ENCODE measurements at regions not wholly inside any gene's neighbourhood (a gene's known extent, or its start where the extent isn't known, plus 50 kb on each side); places are given as distances from the start of the nearest gene placed in this dataset.

- intact Hi-C loops (cut with micrococcal nuclease): no loop called here
- no peaks in the 10 kb centered on the region for H3K4me1 Mint-ChIP-seq (ENCODE audit: low read depth)
- H3K27ac Mint-ChIP-seq: no peak overlapping the region
- no peak overlapping the region for H3K4me3 Mint-ChIP-seq
- peaks cover 25% of the 10 kb centered on the region for H3K9me3 Mint-ChIP-seq
- no peaks in the 10 kb centered on the region for H3K36me3 Mint-ChIP-seq
- H3K27me3 Mint-ChIP-seq: peaks cover 7% of the 10 kb centered on the region
- no peak for DNase-seq
- POLR2A ChIA-PET: no interaction called here
- CTCF ChIA-PET: no interaction called here
Observed at GRCh38 chr9:135002802-135003201, 84.7 kb upstream of the OLFM1 start.

- intact Hi-C loops (cut with micrococcal nuclease): no loop called here
- POLR2A ChIA-PET: no interaction called here
- H3K4me1 Mint-ChIP-seq (ENCODE audit: low read depth): no peaks in the 10 kb centered on the region
- H3K27ac Mint-ChIP-seq: no peak overlapping the region
- peaks cover 18% of the 10 kb centered on the region for H3K9me3 Mint-ChIP-seq
- H3K27me3 Mint-ChIP-seq: peaks cover 7% of the 10 kb centered on the region
- DNase-seq: no peak
- CTCF ChIA-PET: no interaction called here
- H3K4me3 Mint-ChIP-seq: no peak overlapping the region
- H3K36me3 Mint-ChIP-seq: no peaks in the 10 kb centered on the region
Observed at GRCh38 chr9:135004772-135005171, 82.7 kb upstream of the OLFM1 start.

GRCh38 chr9:135006911-135007570, 80.4 kb upstream of the OLFM1 start:
- Mint-ChIP-seq H3K27me3 (peaks cover 4% of the 10 kb centered on the region), H3K4me1 (ENCODE audit: low read depth) (no peaks in the 10 kb centered on the region), H3K36me3 (no peaks in the 10 kb centered on the region), H3K27ac (no peak overlapping the region), H3K9me3 (peaks cover 2% of the 10 kb centered on the region), H3K4me3 (no peak overlapping the region)
- CTCF ChIA-PET: no interaction called here
- no peak for DNase-seq
- intact Hi-C loops (cut with micrococcal nuclease): no loop called here
- POLR2A ChIA-PET: no interaction called here

GRCh38 chr9:135007601-135008000, 79.9 kb upstream of the OLFM1 start:
- H3K9me3 Mint-ChIP-seq: no peaks in the 10 kb centered on the region
- POLR2A ChIA-PET: no interaction called here
- H3K4me3 Mint-ChIP-seq: no peak overlapping the region
- intact Hi-C loops (cut with micrococcal nuclease): no loop called here
- H3K27me3 Mint-ChIP-seq: peaks cover 4% of the 10 kb centered on the region
- H3K27ac Mint-ChIP-seq: no peak overlapping the region
- no peak for DNase-seq
- no peaks in the 10 kb centered on the region for H3K4me1 Mint-ChIP-seq (ENCODE audit: low read depth)
- no peaks in the 10 kb centered on the region for H3K36me3 Mint-ChIP-seq
- CTCF ChIA-PET: no interaction called here

- Mint-ChIP-seq H3K4me1 (ENCODE audit: low read depth) (no peaks in the 10 kb centered on the region), H3K27me3 (peaks cover 3% of the 10 kb centered on the region), H3K9me3 (no peaks in the 10 kb centered on the region), H3K4me3 (no peak overlapping the region), H3K27ac (no peak overlapping the region), H3K36me3 (no peaks in the 10 kb centered on the region)
- ChIA-PET CTCF (no interaction called here), POLR2A (no interaction called here)
- DNase-seq: no peak
- intact Hi-C loops (cut with micrococcal nuclease): no loop called here
Observed at GRCh38 chr9:135008416-135008815, 79.1 kb upstream of the OLFM1 start.

- no peak for DNase-seq
- intact Hi-C loops (cut with micrococcal nuclease): no loop called here
- Mint-ChIP-seq H3K27me3 (peaks cover 5% of the 10 kb centered on the region), H3K36me3 (no peaks in the 10 kb centered on the region), H3K27ac (no peak overlapping the region), H3K9me3 (no peaks in the 10 kb centered on the region), H3K4me3 (no peak overlapping the region), H3K4me1 (ENCODE audit: low read depth) (no peaks in the 10 kb centered on the region)
- ChIA-PET POLR2A (no interaction called here), CTCF (no interaction called here)
Observed at GRCh38 chr9:135009051-135009560, 78.4 kb upstream of the OLFM1 start.

GRCh38 chr9:135009794-135010585, 77.5 kb upstream of the OLFM1 start:
- H3K9me3 Mint-ChIP-seq: no peaks in the 10 kb centered on the region
- H3K27ac Mint-ChIP-seq: no peak overlapping the region
- no peak for DNase-seq
- no peaks in the 10 kb centered on the region for H3K36me3 Mint-ChIP-seq
- no peak overlapping the region for H3K4me3 Mint-ChIP-seq
- H3K4me1 Mint-ChIP-seq (ENCODE audit: low read depth): no peaks in the 10 kb centered on the region
- intact Hi-C loops (cut with micrococcal nuclease): no loop called here
- H3K27me3 Mint-ChIP-seq: peaks cover 5% of the 10 kb centered on the region
- ChIA-PET POLR2A (no interaction called here), CTCF (no interaction called here)

- intact Hi-C loops (cut with micrococcal nuclease): no loop called here
- POLR2A ChIA-PET: no interaction called here
- no peak overlapping the region for H3K27ac Mint-ChIP-seq
Observed at GRCh38 chr9:135010586-135010860, 76.9 kb upstream of the OLFM1 start.

GRCh38 chr9:135010921-135011320, 76.5 kb upstream of the OLFM1 start:
- Mint-ChIP-seq H3K27me3 (peaks cover 11% of the 10 kb centered on the region), H3K36me3 (no peaks in the 10 kb centered on the region), H3K4me3 (no peak overlapping the region), H3K4me1 (ENCODE audit: low read depth) (no peaks in the 10 kb centered on the region), H3K27ac (no peak overlapping the region), H3K9me3 (no peaks in the 10 kb centered on the region)
- ChIA-PET POLR2A (no interaction called here), CTCF (no interaction called here)
- intact Hi-C loops (cut with micrococcal nuclease): no loop called here
- no peak for DNase-seq

More at GRCh38 chr9:135010586-135010860, 76.9 kb upstream of the OLFM1 start:
- no peaks in the 10 kb centered on the region for H3K4me1 Mint-ChIP-seq (ENCODE audit: low read depth)
- H3K9me3 Mint-ChIP-seq: no peaks in the 10 kb centered on the region
- no peak overlapping the region for H3K4me3 Mint-ChIP-seq
- no peak for DNase-seq
- CTCF ChIA-PET: no interaction called here
- peaks cover 10% of the 10 kb centered on the region for H3K27me3 Mint-ChIP-seq
- no peaks in the 10 kb centered on the region for H3K36me3 Mint-ChIP-seq

GRCh38 chr9:135012166-135012565, 75.3 kb upstream of the OLFM1 start:
- Mint-ChIP-seq H3K4me3 (no peak overlapping the region), H3K9me3 (no peaks in the 10 kb centered on the region), H3K4me1 (ENCODE audit: low read depth) (no peaks in the 10 kb centered on the region), H3K27ac (no peak overlapping the region), H3K36me3 (no peaks in the 10 kb centered on the region), H3K27me3 (peaks cover 11% of the 10 kb centered on the region)
- ChIA-PET POLR2A (no interaction called here), CTCF (no interaction called here)
- no peak for DNase-seq
- intact Hi-C loops (cut with micrococcal nuclease): no loop called here

- no peak overlapping the region for H3K4me3 Mint-ChIP-seq
- no peaks in the 10 kb centered on the region for H3K9me3 Mint-ChIP-seq
- POLR2A ChIA-PET: no interaction called here
- intact Hi-C loops (cut with micrococcal nuclease): no loop called here
- H3K27me3 Mint-ChIP-seq: peaks cover 11% of the 10 kb centered on the region
- CTCF ChIA-PET: no interaction called here
- no peak overlapping the region for H3K27ac Mint-ChIP-seq
- no peaks in the 10 kb centered on the region for H3K36me3 Mint-ChIP-seq
- H3K4me1 Mint-ChIP-seq (ENCODE audit: low read depth): no peaks in the 10 kb centered on the region
- no peak for DNase-seq
Observed at GRCh38 chr9:135014311-135015010, 73.0 kb upstream of the OLFM1 start.

GRCh38 chr9:135015096-135015495, 72.4 kb upstream of the OLFM1 start:
- intact Hi-C loops (cut with micrococcal nuclease): no loop called here
- CTCF ChIA-PET: no interaction called here

GRCh38 chr9:135015565-135015964, 71.9 kb upstream of the OLFM1 start:
- DNase-seq: no peak
- ChIA-PET POLR2A (no interaction called here), CTCF (no interaction called here)
- Mint-ChIP-seq H3K4me3 (no peak overlapping the region), H3K27ac (no peak overlapping the region), H3K36me3 (no peaks in the 10 kb centered on the region), H3K27me3 (peaks cover 11% of the 10 kb centered on the region), H3K9me3 (no peaks in the 10 kb centered on the region), H3K4me1 (ENCODE audit: low read depth) (no peaks in the 10 kb centered on the region)
- intact Hi-C loops (cut with micrococcal nuclease): no loop called here

More at GRCh38 chr9:135015096-135015495, 72.4 kb upstream of the OLFM1 start:
- Mint-ChIP-seq H3K4me3 (no peak overlapping the region), H3K27me3 (peaks cover 11% of the 10 kb centered on the region), H3K36me3 (no peaks in the 10 kb centered on the region), H3K9me3 (no peaks in the 10 kb centered on the region), H3K27ac (no peak overlapping the region), H3K4me1 (ENCODE audit: low read depth) (no peaks in the 10 kb centered on the region)
- POLR2A ChIA-PET: no interaction called here
- no peak for DNase-seq

Data from activated CD4-positive, alpha-beta memory T cell treated with anti-CD3 and anti-CD28 coated beads for 36 hours (primary cell).